ENCODE measurements at regions not wholly inside any gene's neighbourhood (a gene's known extent, or its start where the extent isn't known, plus 50 kb on each side); places are given as distances from the start of the nearest gene placed in this dataset.

DNA sequence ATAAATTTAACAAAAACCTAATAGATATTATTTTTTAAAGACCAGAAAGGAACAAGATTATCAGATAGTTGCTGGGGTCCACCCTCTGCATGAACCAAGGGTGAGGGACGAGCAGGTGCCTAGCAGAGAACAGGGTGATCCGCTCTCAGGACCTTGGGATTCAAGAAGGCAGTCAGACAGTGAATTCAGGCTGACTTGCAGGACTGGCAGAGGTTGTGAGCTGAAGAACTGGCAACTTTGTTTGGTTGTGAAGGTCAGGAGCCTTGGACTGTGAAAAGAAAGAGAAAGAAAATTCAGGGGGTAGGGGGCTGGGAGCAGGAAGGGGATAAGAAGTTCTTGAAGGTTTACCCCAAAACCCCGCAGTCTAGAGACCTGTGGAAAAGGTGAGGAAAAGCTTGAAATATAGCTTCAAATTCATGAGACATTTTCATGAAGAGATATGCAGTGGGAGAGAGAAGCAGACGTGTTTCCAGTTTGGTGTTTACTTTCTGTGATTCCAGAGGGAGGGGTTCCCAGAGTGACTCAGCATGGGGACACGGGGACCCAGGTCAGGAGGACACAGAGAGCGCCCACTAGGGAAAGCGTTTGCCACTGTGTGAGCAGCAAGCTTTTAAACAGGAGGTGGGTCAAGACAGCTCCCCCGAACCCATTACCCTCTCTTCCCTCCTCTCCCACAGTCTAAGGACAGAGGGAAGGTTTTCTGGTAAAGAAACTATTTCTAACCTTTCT lies 217.2 kb upstream of the UMPS start:
- no peaks in the 10 kb centered on the region for H3K9me3 ChIP-seq (ENCODE audit: control insufficient read depth in 2 of 3, insufficient read depth in 1 of 3, low read length in 3 of 3)
- DNase-seq (no peak), FAIRE-seq (no peak)
- H3K27me3 ChIP-seq (ENCODE audit: control insufficient read depth, insufficient read depth, low read length) = no peaks in the 10 kb centered on the region
- H3K27ac ChIP-seq (ENCODE audit: low read depth in 2 of 2, low read length in 2 of 2) = no peak overlapping the region
- intact Hi-C loops (cut with DNase I) = no loop called here
- TF ChIP-seq, protein P1, sequence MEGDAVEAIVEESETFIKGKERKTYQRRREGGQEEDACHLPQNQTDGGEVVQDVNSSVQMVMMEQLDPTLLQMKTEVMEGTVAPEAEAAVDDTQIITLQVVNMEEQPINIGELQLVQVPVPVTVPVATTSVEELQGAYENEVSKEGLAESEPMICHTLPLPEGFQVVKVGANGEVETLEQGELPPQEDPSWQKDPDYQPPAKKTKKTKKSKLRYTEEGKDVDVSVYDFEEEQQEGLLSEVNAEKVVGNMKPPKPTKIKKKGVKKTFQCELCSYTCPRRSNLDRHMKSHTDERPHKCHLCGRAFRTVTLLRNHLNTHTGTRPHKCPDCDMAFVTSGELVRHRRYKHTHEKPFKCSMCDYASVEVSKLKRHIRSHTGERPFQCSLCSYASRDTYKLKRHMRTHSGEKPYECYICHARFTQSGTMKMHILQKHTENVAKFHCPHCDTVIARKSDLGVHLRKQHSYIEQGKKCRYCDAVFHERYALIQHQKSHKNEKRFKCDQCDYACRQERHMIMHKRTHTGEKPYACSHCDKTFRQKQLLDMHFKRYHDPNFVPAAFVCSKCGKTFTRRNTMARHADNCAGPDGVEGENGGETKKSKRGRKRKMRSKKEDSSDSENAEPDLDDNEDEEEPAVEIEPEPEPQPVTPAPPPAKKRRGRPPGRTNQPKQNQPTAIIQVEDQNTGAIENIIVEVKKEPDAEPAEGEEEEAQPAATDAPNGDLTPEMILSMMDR (IDR thresholded peaks at IDR 0.05; ENCODE audit: borderline replicate concordance, extremely low read depth, insufficient read depth) = no peak
- H3K36me3 ChIP-seq (ENCODE audit: control insufficient read depth in 2 of 3, insufficient read depth in 3 of 3, low read length in 3 of 3) = no peaks in the 10 kb centered on the region
- no peaks in the 10 kb centered on the region for H3K4me1 ChIP-seq (ENCODE audit: control insufficient read depth in 2 of 3, insufficient read depth in 2 of 3, low read depth in 1 of 3, low read length in 3 of 3)
- H3K9ac ChIP-seq (ENCODE audit: low read length in 3 of 3) = no peak overlapping the region
- no peak overlapping the region for H3K4me3 ChIP-seq (ENCODE audit: low read length in 3 of 3)

DNA sequence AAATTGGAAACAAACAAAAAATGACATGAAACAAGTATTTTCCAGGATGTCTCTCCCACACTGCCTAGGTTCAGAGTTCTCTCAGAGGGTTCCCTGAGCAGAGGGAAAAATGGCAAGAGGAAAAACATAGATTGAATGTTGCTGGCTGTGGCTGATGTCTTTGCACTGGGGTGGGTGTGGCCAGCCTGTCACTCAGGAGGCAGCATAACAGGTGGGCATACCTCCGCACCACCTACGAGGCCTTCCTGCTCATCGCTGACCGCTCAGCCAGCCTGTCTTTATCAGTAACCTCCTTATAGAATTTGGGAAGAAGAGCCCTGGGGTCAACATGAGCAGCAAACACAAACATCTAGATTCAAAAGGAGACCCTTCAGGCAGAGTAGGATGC lies 216.6 kb upstream of the UMPS start:
- no peaks in the 10 kb centered on the region for H3K36me3 ChIP-seq (ENCODE audit: control insufficient read depth in 2 of 3, insufficient read depth in 3 of 3, low read length in 3 of 3)
- TF ChIP-seq, protein P1 (IDR thresholded peaks at IDR 0.05; ENCODE audit: borderline replicate concordance, extremely low read depth, insufficient read depth) = no peak
- H3K27me3 ChIP-seq (ENCODE audit: control insufficient read depth, insufficient read depth, low read length) = no peaks in the 10 kb centered on the region
- H3K27ac ChIP-seq (ENCODE audit: low read depth in 2 of 2, low read length in 2 of 2) = no peak overlapping the region
- DNase-seq (no peak), FAIRE-seq (no peak)
- no peaks in the 10 kb centered on the region for H3K9me3 ChIP-seq (ENCODE audit: control insufficient read depth in 2 of 3, insufficient read depth in 1 of 3, low read length in 3 of 3)
- no peaks in the 10 kb centered on the region for H3K4me1 ChIP-seq (ENCODE audit: control insufficient read depth in 2 of 3, insufficient read depth in 2 of 3, low read depth in 1 of 3, low read length in 3 of 3)
- no peak overlapping the region for H3K9ac ChIP-seq (ENCODE audit: low read length in 3 of 3)
- intact Hi-C loops (cut with DNase I) = no loop called here
- no peak overlapping the region for H3K4me3 ChIP-seq (ENCODE audit: low read length in 3 of 3)

DNA sequence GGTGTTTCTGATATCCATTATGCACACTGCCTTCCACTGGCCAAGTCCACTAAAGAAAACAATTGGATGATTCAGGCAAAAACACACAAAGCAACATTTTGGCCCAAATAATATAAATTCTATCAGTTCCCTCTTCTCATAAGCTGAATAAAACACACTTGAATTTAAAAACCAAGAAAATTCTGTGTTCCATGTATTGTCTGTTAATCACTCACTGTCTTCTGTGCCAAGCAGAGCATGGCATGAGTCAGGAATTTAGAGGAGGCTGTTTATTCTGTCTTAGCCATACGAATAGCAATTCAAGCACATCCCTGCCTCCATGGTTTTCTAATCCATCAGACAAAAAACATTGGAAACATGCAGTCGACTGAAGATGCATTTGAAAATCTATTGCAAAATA lies 215.6 kb upstream of the UMPS start:
- Histone ChIP-seq H3K36me3 (ENCODE audit: control insufficient read depth in 2 of 3, insufficient read depth in 3 of 3, low read length in 3 of 3) (no peaks in the 10 kb centered on the region), H3K4me3 (ENCODE audit: low read length in 3 of 3) (no peak overlapping the region), H3K27me3 (ENCODE audit: control insufficient read depth, insufficient read depth, low read length) (no peaks in the 10 kb centered on the region), H3K27ac (ENCODE audit: low read depth in 2 of 2, low read length in 2 of 2) (no peak overlapping the region), H3K4me1 (ENCODE audit: control insufficient read depth in 2 of 3, insufficient read depth in 2 of 3, low read depth in 1 of 3, low read length in 3 of 3) (no peaks in the 10 kb centered on the region), H3K9me3 (ENCODE audit: control insufficient read depth in 2 of 3, insufficient read depth in 1 of 3, low read length in 3 of 3) (no peaks in the 10 kb centered on the region), H3K9ac (ENCODE audit: low read length in 3 of 3) (no peak overlapping the region)
- DNase-seq (peak in 2 of 5 donors; percentile 21 to 46), FAIRE-seq (no peak)
- intact Hi-C loops (cut with DNase I) = no loop called here
- TF ChIP-seq, protein P1 (IDR thresholded peaks at IDR 0.05; ENCODE audit: borderline replicate concordance, extremely low read depth, insufficient read depth) = no peak

DNA sequence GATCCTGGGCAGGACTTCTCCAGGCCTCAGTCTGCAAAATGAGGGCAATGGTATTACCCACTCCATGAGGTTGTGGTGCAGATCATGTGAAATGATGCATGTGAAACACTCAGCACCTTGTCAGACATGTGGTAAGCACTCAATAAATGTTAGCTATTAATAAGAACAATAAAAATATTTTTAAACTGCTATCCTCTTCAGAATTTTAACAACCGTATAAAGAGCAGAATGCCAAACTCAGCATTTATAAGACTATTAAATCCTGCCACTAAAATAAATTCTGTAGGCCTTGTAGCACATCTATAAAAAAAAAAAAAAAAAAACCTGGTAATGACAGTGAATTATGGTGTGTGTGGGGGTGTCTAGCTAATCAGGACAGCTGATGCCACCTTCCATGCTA lies 213.9 kb upstream of the UMPS start:
- DNase-seq = no peak
- H3K9me3 ChIP-seq (ENCODE audit: control insufficient read depth in 2 of 3, insufficient read depth in 1 of 3, low read length in 3 of 3) = no peaks in the 10 kb centered on the region
- no peak overlapping the region for H3K4me3 ChIP-seq (ENCODE audit: low read length in 3 of 3)
- H3K27ac ChIP-seq (ENCODE audit: low read depth in 2 of 2, low read length in 2 of 2) = no peak overlapping the region
- no peak overlapping the region for H3K9ac ChIP-seq (ENCODE audit: low read length in 3 of 3)
- intact Hi-C loops (cut with DNase I) = no loop called here
- no peak for FAIRE-seq
- H3K27me3 ChIP-seq (ENCODE audit: control insufficient read depth, insufficient read depth, low read length) = no peaks in the 10 kb centered on the region
- no peaks in the 10 kb centered on the region for H3K4me1 ChIP-seq (ENCODE audit: control insufficient read depth in 2 of 3, insufficient read depth in 2 of 3, low read depth in 1 of 3, low read length in 3 of 3)
- TF ChIP-seq, protein P1 (IDR thresholded peaks at IDR 0.05; ENCODE audit: borderline replicate concordance, extremely low read depth, insufficient read depth) = no peak
- no peaks in the 10 kb centered on the region for H3K36me3 ChIP-seq (ENCODE audit: control insufficient read depth in 2 of 3, insufficient read depth in 3 of 3, low read length in 3 of 3)
